SJSA1 (cell line): ENCODE measurements at regions not wholly inside any gene's neighbourhood (a gene's known extent, or its start where the extent isn't known, plus 50 kb on each side); places are given as distances from the start of the nearest gene placed in this dataset.
"Not testable (repeated sequence)": the region's sequence is repeated elsewhere in the genome, so short reads cannot be mapped to it uniquely, and the experiment has no call there.

ENCODE experiments used
- DNase-seq, 2 experiments: peaks; one replicate each; pipeline ENCODE4 v3.0.0-alpha.2; 2015 to 2020; ENCODE audit warnings: low spot score in 2 of 2, low read depth in 1 of 2
- H3K27ac ChIP-seq: fragments of 250-450 bp; sonication (Bioruptor Pico); 2 replicates; pipeline ENCODE4 v1.5.1; 2020; ENCODE audit warnings: mild to moderate bottlenecking, moderate library complexity
- H3K27me3 ChIP-seq: fragments of 250-450 bp; sonication (Bioruptor Pico); replicated peaks from 2 replicates; pipeline ENCODE4 v1.5.1; 2020; ENCODE audit warnings: mild to moderate bottlenecking, moderate library complexity
- H3K36me3 ChIP-seq: fragments of 250-450 bp; sonication (Bioruptor Pico); 2 replicates; pipeline ENCODE4 v1.5.1; 2020; ENCODE audit warnings: mild to moderate bottlenecking
- H3K4me1 ChIP-seq: fragments of 250-450 bp; sonication (Bioruptor Pico); replicated peaks from 2 replicates; pipeline ENCODE4 v1.6.1; 2021; ENCODE audit warnings: mild to moderate bottlenecking
- H3K4me3 ChIP-seq: fragments of 250-450 bp; sonication (Bioruptor Pico); 2 replicates; pipeline ENCODE4 v1.5.1; 2020; ENCODE audit warnings: mild to moderate bottlenecking
- H3K9me3 ChIP-seq: fragments of 250-450 bp; sonication (Bioruptor Pico); replicated peaks from 2 replicates; pipeline ENCODE4 v1.5.1; 2020; ENCODE audit warnings: mild to moderate bottlenecking

- H3K27me3 ChIP-seq, result no peaks in the 10 kb centered on the region
- no peak overlapping the region for H3K4me3 ChIP-seq
- no peaks in the 10 kb centered on the region for H3K36me3 ChIP-seq
- no peak overlapping the region for H3K27ac ChIP-seq
- no peaks in the 10 kb centered on the region for H3K9me3 ChIP-seq
- DNase-seq, result no peak
- H3K4me1 ChIP-seq, result no peaks in the 10 kb centered on the region
Measured at GRCh38 chr4:13988353-13989305, 361.1 kb upstream of the BOD1L1 start.

GRCh38 chr4:13989501-13989900, 362.0 kb upstream of the BOD1L1 start:
- no peaks in the 10 kb centered on the region for H3K36me3 ChIP-seq
- DNase-seq, result no peak
- no peaks in the 10 kb centered on the region for H3K27me3 ChIP-seq
- no peaks in the 10 kb centered on the region for H3K9me3 ChIP-seq
- H3K27ac ChIP-seq, result no peak overlapping the region
- no peaks in the 10 kb centered on the region for H3K4me1 ChIP-seq
- no peak overlapping the region for H3K4me3 ChIP-seq

GRCh38 chr4:13990596-13991589, 363.4 kb upstream of the BOD1L1 start:
- Histone ChIP-seq H3K9me3 (no peaks in the 10 kb centered on the region), H3K27ac (no peak overlapping the region), H3K27me3 (no peaks in the 10 kb centered on the region), H3K4me3 (no peak overlapping the region), H3K4me1 (no peaks in the 10 kb centered on the region), H3K36me3 (no peaks in the 10 kb centered on the region)
- no peak for DNase-seq

GRCh38 chr4:13992041-13992440, 364.5 kb upstream of the BOD1L1 start:
- H3K27me3 ChIP-seq, result no peaks in the 10 kb centered on the region
- H3K4me3 ChIP-seq, result no peak overlapping the region
- no peak for DNase-seq
- no peaks in the 10 kb centered on the region for H3K36me3 ChIP-seq
- H3K9me3 ChIP-seq, result no peaks in the 10 kb centered on the region
- no peak overlapping the region for H3K27ac ChIP-seq
- no peaks in the 10 kb centered on the region for H3K4me1 ChIP-seq

GRCh38 chr4:13992975-13993520, 365.5 kb upstream of the BOD1L1 start:
- no peak overlapping the region for H3K4me3 ChIP-seq
- no peaks in the 10 kb centered on the region for H3K27me3 ChIP-seq
- no peak for DNase-seq
- H3K4me1 ChIP-seq, result no peaks in the 10 kb centered on the region
- H3K9me3 ChIP-seq, result no peaks in the 10 kb centered on the region
- no peak overlapping the region for H3K27ac ChIP-seq
- H3K36me3 ChIP-seq, result no peaks in the 10 kb centered on the region

GRCh38 chr4:13994016-13994415, 366.5 kb upstream of the BOD1L1 start:
- no peak for DNase-seq
- Histone ChIP-seq H3K4me3 (no peak overlapping the region), H3K27ac (no peak overlapping the region)

GRCh38 chr4:13998850-13999445, 371.4 kb upstream of the BOD1L1 start:
- DNase-seq, result no peak
- H3K4me1 ChIP-seq, result no peaks in the 10 kb centered on the region
- no peaks in the 10 kb centered on the region for H3K36me3 ChIP-seq
- H3K27me3 ChIP-seq, result no peaks in the 10 kb centered on the region
- H3K4me3 ChIP-seq, result no peak overlapping the region
- no peaks in the 10 kb centered on the region for H3K9me3 ChIP-seq
- H3K27ac ChIP-seq, result no peak overlapping the region

More at GRCh38 chr4:13994016-13994415, 366.5 kb upstream of the BOD1L1 start:
- H3K27me3 ChIP-seq, result no peaks in the 10 kb centered on the region
- H3K36me3 ChIP-seq, result no peaks in the 10 kb centered on the region
- H3K4me1 ChIP-seq, result no peaks in the 10 kb centered on the region
- no peaks in the 10 kb centered on the region for H3K9me3 ChIP-seq

GRCh38 chr4:14000091-14000814, 372.7 kb upstream of the BOD1L1 start:
- no peaks in the 10 kb centered on the region for H3K27me3 ChIP-seq
- no peaks in the 10 kb centered on the region for H3K36me3 ChIP-seq
- no peak overlapping the region for H3K4me3 ChIP-seq
- no peak for DNase-seq
- H3K4me1 ChIP-seq, result no peaks in the 10 kb centered on the region
- no peak overlapping the region for H3K27ac ChIP-seq
- no peaks in the 10 kb centered on the region for H3K9me3 ChIP-seq

- H3K27me3 ChIP-seq, H3K27ac ChIP-seq, DNase-seq, H3K9me3 ChIP-seq, H3K4me1 ChIP-seq, H3K4me3 ChIP-seq, H3K36me3 ChIP-seq: not testable (repeated sequence)
Measured at GRCh38 chr4:14002331-14002730, 374.8 kb upstream of the BOD1L1 start.

- Histone ChIP-seq H3K36me3 (no peaks in the 10 kb centered on the region), H3K9me3 (no peaks in the 10 kb centered on the region), H3K27ac (no peak overlapping the region), H3K4me3 (no peak overlapping the region), H3K27me3 (no peaks in the 10 kb centered on the region), H3K4me1 (no peaks in the 10 kb centered on the region)
- DNase-seq, result no peak
Measured at GRCh38 chr4:14008494-14008893, 381.0 kb upstream of the BOD1L1 start.

- no peaks in the 10 kb centered on the region for H3K9me3 ChIP-seq
- no peak for DNase-seq
- no peaks in the 10 kb centered on the region for H3K4me1 ChIP-seq
- H3K4me3 ChIP-seq, result no peak overlapping the region
- H3K27me3 ChIP-seq, result no peaks in the 10 kb centered on the region
- no peak overlapping the region for H3K27ac ChIP-seq
- no peaks in the 10 kb centered on the region for H3K36me3 ChIP-seq
Measured at GRCh38 chr4:14018191-14018853, 390.8 kb upstream of the BOD1L1 start.

- H3K27ac ChIP-seq, result no peak overlapping the region
- H3K4me3 ChIP-seq, result no peak overlapping the region
- H3K36me3 ChIP-seq, result no peaks in the 10 kb centered on the region
- H3K4me1 ChIP-seq, result no peaks in the 10 kb centered on the region
- H3K27me3 ChIP-seq, result no peaks in the 10 kb centered on the region
- no peak for DNase-seq
- no peaks in the 10 kb centered on the region for H3K9me3 ChIP-seq
Measured at GRCh38 chr4:14022456-14022855, 394.9 kb upstream of the BOD1L1 start.
